Medulla oblongata (tissue), 1 donor: ENCODE measurements at regions not wholly inside any gene's neighbourhood (a gene's known extent, or its start where the extent isn't known, plus 50 kb on each side); places are given as distances from the start of the nearest gene placed in this dataset.
"Not testable (repeated sequence)": the region's sequence is repeated elsewhere in the genome, so short reads cannot be mapped to it uniquely, and the experiment has no call there.

Experiments
- DNase-seq: peaks from one replicate; pipeline ENCODE4 v3.0.0-alpha.2; 2015; ENCODE audit errors: extremely low spot score

DNA sequence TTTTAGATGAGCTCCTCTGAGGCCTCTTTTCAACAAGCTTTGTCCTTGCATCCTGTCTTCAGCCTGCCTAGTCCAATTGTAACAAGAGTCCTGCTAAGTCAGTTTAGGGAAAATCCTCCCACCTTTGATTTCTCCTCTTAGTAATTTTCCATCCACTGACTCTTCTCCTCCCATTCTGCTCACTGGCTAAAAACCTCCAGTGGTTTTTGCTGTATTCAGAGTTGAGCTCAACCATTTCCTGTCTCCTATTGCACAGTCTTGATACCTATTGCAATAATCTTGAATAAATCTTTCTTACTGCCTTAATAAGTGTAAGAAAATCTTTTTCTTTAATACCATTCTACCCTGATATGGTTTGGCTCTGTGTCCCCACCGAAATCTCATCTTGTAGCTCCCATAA is 117.8 kb upstream of the ENPP6 start:
- no peak for DNase-seq

DNA sequence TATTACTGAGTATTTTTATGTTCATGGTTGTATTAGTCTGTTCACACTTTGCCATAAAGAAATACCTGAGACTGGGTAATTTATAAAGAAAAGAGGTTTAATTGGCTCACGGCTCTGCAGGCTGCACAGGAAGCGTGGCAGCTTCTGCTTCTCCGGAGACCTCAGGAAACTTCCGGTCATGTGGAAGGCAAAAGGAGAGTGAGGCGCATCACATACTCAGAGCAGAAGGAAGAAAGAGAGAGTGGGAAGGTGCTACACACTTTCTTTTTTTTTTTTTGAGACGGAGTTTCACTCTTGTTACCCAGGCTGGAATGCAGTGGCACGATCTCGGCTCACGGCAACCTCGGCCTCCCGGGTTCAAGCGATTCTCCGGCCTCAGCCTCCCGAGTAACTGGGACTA is 115.8 kb upstream of the ENPP6 start:
- peak; percentile 47 for DNase-seq

DNA sequence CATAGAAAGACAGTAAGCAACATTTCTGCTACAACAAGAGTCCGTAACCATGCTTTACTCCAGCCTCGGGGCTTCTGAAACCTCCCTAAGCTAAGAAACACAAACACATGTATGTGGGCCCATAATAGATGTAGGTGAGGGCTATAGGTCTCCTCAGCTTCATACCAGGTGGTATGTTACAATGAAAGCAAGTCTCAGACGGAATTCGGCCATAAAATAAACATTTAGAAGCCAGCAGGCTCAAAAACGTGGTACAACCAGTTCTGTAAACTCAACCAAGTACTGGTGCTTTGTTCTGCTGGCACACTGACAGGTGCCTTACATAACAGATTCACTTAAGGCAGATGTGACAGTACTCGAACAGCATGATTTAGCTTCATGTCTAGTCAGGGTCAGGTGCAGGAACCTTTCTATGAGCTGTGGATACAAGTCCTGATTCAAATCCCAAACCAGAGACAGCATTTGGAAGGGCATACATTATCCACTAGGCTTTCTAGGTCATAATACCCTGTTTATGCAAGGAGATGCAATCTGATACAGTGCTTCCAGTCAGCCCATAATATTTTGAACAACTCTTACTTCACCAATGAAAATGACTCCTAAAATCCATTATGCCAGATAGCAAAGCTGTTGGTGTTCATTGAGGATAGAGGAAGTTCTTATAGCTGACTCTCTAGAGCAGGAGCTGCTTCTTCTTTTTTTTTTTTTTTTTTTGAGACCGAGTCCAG is 113.8 kb upstream of the ENPP6 start:
- DNase-seq = peak; percentile 56

DNA sequence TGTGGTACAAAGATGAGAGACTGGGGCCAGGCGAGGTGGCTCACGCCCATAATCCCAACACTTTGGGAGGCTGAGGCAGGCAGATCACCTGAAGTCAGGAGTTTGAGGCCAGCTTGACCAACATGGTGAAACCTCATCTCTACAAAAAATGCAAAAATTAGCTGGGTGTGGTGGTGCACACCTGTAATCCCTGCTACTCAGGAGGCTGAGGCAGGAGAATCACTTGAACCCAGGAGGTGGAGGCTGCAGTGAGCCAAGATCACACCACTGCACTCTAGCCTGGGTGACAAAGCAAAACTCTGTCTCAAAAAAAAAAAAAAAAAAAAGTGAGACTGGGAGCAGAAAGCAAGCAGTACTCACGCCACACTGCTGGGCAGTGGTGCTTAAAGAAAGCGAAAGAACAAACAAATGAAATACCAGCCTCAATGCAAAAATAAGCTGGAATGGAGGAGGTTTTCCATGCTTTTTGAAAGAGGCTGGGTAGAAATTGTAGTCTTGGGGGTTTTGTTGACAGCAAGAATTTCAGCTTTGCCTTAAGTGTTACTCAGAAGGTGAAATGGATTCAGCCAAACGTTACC is 112.9 kb upstream of the ENPP6 start:
- DNase-seq = not testable (repeated sequence)

DNA sequence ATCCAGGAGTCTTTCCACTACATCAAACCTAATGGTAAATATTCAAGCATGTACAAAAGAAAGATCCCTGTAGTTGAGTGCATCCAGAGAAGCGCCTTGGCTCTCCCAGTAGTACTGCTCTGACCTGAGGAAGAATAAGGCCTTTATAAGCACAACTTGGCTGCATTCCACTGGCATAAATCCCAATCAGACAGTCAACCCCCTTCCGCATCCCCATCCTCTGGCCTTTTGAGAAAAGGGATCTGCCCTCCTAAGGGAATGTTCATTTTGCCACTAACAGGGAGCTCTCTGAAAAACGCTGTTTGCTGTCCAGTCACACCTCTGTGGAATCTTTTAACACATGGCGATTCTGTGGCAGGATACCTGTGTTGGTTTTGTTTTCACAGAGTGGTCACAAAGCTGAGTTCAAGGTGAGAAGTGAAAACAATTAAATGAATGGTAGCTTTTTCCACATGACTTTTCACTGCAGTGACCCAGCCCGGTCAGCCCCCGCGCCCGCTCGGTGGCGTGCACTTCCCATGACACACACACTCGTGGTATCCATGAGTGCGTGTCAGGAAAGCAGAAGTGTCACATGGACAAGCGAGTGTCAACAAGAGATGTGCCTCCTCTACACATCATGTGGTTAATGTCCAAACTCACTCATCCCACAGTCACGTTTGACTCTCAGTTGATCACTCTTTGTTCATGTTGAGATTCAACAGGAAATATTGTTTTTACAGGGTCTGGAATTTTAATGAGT is 112.2 kb upstream of the ENPP6 start:
- DNase-seq = peak; percentile 86

DNA sequence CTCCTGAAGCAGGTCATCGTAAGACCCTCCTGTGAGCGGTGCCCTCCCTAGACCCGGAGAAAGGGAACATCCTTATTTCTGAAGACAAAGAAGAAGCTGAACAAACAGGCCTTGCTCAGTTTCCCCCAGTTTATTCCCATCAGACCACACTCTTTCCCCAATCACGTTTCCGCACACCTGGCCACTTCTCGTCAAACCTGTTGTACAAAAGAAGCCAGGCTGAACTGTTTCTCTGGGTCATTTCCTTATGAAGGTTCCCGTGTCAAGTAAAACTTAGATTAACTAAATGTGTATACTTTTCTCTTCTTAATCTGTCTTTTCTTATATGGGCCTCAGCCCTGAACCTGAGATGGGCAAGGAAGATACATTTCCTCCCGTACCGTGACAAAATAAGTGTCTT is 111.6 kb upstream of the ENPP6 start:
- no peak for DNase-seq

DNA sequence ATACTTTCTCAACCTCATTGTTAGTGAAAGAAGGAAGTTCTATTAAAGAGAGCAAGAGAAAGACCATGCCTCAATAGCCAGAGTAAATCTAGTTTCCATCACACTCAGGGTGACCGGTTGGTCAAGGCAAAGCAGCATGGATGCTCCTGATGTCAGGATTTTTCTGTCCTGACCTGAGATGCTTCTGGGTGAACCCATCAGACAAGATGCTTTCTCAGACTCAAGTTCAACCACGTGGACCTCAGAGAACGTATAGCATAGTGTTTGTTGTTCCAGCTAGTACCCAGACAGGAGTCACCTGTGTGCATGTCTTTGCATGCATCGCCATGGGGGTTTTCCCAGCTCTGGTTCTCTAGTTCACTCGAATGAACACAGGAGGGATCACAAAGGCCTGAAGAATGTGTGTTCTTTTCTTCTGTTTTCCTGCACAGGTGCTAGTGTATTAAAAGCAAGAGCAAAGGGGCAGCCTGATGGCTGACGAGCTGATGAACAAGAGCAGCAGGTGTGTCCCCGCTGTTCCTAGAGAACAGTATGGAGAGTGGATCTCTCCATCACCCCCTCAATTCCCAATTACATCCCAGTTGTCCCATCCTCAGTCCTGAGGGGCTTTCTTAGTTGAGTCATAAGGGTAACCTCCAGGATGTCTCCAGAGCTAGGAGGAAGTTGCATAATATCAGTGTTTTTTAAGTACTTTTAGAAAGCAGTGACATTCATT is 110.5 kb upstream of the ENPP6 start:
- no peak for DNase-seq

DNA sequence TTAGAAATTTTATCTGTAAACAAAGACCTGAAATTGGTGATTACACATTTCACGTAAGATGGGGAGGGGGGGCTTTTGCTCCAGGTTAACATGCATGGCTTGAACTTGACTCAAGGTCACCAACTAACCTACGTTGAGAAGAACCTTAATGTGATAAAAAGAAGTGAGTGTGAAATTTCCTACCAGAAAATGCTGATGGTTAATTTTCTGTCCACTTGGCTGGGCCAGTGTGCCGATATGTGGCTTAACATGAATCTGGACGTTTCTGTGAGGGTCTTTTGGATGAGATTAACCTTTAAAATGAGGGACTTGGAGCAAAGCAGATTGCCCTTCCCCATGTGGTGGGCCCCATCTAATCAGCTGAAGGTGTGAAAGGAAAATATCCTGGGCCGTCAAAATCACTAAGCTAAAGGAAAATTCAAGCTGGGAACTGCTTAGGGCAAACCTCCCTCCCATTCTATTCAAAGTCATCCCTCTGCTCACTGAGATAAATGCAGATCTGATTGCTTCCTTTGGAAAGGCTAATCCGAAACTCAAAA is 107.3 kb upstream of the ENPP6 start:
- DNase-seq = no peak

DNA sequence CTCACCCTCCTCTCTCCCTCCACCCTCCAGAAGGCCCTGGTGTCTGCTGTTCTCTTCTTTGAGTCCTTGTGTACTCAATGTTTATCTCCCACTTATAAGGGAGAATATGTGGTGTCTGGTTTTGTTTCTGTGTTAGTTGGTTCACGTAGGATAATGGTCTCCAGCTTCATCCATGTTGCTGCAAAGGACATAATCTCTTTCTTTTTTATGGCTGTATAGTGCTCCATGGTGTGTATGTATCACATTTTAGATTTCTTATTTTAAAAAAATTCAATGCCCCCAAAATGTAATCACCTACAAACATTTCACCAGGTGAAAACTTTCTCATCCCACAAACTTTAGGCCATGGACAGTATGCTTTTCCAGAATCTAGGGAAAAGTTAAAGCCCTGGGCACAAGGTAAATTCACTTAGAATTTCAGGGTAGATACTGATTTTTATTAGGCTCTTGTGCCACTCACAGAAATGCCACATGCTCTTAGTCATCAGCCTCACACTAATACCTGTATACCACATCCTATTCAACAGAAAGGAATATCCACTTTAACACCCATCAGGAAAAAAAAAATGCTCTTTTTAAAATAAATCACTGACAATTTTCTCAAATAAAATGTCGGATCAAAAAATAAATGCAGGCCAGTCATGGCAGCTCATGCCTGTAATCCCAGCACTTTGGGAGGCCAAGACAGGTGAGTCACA is 104.8 kb upstream of the ENPP6 start:
- DNase-seq = no peak

DNA sequence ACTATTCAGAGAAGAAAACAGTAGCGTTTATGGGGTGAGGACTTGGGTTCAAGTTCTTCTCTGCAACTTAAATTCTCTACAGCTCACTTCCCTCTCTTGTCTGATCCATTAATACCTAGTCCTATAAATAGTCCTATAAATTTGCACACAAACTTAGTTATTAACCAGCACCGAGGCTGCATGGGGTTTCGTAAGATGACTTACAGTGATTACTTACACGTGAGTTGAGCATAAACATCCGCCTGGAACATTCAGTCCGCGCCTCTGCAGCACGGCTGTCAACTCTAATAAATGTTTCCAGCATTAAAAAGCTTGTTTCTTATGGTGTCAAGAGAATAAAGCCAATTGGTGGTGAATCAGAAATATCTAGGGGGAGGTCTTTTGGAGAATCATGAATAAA is 103.0 kb upstream of the ENPP6 start:
- DNase-seq = no peak

DNA sequence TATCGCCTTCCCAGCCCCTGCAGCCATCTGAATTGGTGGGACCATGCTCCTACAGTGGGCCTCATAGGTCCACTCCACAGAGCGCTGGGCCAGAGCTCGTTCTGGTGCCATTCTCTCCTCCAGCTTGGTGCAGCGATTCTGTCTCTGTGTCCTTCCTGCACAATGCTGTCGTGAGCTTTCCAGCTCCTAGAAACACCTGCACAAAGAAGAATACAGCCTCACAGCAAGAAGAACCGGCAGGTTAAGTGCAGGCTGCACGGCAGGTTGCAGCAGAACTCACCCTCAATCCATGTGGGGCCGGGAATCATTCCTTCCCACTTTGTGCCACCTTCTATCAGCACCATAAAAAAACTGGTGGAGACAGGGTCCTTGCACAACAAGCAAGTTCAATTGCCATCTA is 101.2 kb upstream of the ENPP6 start:
- no peak for DNase-seq

DNA sequence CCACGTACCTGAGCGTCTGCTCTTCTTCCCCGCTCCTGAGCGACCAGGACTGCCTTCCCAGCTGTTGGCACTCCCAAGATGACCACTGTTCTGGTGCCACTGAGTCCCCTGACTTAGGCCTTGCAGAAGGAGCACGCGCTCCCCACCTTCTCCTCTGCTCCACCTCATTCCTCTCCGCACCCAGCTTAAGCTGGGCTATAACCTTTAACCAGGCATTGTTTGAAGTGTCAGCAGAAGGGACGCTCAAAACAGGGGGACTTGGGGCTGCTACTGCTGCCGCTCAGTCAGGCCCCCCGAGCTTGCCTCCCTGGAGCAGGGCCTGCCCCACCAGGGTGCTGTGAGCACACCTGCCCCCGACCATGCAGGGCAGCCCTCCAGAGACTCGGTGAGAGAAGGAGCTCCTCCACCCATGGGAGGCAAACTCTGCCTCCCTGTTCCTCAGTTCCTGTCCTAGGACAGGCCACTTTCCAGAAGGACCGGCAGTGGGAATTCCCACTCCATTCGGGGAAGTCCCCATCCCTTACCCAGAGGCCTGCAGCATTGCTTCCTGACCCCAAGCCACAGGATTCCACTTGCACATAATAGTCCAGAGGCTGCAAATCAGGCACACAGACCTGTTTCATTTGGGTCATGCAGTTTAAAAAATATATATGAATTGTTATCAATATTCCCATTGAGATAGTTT is 99.7 kb upstream of the ENPP6 start:
- no peak for DNase-seq

DNA sequence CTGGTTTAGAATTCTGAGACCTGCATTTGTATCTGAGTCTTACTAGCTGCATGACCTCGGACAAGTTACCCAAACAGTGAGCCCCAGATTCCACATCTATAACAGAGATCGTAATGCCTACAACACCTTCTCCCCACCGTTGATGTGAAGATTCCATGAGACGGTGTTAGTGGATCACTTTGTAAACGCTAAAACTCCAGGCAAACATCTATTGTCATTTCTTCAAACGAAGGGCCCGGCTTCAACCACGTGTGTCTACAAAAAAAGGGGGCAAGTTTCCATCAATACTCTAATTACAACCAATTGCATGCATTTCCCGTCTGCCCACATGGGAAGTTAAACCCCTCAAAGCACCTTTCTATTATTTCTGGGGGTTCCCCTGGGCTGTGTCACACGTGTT is 99.1 kb upstream of the ENPP6 start:
- no peak for DNase-seq

DNA sequence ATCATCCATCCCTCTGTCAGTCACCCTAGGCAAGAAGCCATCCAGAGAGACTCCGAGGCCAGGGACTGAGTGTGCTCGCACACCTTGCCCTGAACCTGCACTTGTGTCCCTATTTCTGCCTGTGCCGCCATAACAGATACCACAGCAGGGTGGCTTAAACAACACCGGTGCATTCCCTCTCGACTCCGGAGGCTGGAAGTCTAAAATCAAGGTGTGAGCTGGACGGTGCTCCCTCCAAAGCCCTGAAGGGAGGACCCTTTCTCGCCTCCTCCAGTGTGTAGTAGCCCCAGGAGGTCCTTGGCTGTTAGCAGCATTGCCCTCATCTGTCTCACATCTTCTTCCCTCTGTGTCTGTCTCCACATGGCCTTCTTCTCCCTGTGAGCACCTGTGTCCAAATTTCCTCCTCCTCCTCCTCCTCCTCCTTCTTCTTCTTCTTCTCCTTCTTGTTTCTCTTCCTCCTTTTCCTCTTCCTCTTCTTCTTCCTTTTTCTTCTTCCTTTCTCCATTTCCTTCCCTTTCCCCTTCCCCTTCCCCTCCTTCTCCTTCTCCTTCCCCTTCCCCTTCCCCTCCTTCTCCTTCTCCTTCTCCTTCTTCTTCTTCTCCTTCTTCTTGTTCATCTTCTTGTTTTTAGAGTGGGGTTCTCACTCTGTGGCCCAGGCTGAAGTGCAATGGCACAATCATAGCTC is 98.1 kb upstream of the ENPP6 start:
- DNase-seq = no peak

DNA sequence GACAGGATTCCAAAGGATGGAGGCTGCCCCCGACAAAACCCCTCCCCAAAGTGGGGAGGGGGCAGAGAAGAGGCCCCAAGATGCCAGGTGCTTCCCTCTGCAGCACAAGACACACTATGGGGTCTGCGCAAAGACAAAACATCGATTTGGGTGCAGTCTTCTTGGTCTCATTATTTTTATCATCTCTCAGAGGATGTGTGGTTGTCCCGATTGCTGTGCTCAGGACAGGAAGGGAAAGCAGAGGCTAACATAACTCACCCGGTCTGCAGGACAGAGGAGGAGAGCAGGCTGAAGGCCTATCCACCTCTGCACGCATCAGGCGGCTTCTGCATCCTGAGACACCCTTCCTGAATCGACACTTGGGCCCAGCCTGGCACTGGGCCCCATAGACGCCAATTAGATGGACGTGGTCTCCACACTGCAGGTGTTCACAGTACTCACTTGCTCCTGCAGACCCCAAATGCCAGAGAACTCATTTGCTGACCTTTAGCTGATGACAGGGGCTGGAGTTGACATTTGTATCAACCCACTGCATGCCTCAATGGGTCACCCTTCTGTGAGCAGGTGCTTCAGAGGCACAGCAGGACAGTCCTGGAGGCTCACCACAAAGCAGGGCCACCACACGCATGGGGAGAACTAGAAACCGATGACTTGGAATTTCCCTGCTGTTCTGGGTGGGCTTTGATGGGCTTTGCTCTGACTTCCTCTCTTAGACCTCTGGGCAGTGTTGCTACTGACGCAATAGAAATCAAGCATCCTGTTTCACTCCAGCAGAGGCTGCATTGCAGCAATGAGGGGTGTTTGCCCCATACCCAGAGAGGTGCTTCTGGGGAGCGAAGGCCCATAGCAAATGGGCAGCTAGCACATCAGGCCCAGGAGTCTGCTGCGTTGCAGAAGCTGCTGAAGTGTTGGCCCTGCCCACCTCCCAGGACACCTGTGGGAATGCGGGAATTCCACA is 96.3 kb upstream of the ENPP6 start:
- peak; percentile 58 for DNase-seq

DNA sequence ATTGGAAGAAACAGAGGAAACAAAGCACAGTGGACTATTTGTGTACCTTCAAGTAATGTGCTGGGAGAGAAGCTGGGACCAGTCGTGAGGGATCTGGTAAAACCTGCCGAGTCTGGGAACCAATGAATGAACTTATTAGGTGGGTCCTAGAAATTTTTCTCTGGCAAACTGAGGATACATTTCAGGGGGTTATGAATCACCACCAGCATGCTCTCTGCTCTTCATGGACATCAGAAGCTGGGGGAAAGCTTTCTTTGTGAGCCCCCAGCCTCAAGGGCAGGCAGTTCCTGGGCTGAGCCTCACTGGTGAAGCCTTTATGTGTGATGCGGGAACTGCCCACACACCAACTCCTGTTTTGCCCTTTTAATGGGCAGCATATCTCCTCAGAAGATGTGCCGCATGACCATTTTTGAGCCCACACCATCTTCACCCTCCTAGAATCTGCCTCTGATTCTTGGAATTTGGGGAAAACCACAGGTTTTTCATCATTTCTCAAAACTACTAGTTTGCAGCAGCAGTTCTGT is 95.4 kb upstream of the ENPP6 start:
- DNase-seq = no peak

DNA sequence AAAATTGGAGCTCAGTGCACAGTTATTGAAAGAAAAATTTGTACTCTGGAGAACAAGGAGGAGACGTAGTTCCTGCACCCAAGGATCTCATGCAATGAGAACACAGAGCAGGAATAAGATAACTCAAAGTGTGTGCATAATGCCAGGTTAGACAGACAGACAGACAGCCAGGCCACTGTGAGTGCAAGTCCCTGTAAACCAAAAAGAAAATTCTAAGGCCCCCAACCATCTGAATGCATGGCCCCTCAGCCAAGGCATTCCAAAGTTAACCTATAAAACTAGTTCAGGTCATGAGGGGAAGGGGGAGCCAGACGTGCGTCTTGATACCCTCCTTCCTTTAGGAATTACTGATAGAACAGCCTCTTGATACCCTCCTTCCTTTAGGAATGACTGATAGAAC is 94.5 kb upstream of the ENPP6 start:
- no peak for DNase-seq

DNA sequence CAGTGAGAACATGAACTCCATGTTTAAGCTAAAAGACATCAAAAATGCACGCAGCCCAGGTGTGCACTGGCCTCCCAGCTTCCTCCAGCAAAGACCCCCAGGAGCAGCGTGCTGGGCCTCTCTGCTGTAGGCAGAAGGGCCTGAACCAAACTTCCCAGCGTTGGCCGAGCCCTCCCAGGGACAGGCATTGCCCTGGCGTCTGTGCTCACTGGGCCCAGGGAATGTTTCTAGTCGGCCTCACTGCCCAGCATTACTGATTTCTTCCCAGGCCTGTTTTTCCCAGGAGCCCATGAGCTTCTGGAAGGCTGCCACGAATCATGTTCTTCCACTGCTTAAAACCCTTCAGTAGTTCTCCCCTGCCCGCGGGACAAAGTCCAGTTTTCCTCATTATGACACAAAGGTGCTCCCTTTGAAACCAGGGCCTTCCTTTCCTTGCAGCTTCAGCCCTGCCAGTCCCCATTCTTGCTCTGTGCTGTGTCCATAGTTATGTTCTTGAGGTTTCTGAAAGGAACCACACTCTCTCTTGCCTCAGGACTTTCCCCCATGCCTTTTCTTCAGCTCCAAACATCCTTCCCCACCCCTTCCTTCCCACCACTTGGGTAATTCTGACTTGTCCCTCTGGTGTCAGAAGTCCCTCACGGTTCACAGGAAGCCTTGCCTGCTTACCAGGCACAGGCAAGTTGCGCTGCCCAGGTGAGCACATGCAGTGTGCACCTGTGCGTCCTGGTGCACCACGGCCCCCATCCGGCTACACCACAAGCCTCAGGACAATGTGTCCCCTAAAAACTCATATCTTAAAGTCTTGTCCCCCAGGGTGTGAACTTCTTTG is 93.4 kb upstream of the ENPP6 start:
- DNase-seq = peak; percentile 50
